ENCODE measurements at regions not wholly inside any gene's neighbourhood (a gene's known extent, or its start where the extent isn't known, plus 50 kb on each side); places are given as distances from the start of the nearest gene placed in this dataset.

- DNase-seq (ENCODE audit: low spot score): no peak
These were observed 151.7 kb upstream of the POU3F3 start for GRCh38 chr2:104702031-104702850.

- no peak for DNase-seq (ENCODE audit: low spot score)
These were observed 150.2 kb upstream of the POU3F3 start for GRCh38 chr2:104703669-104704068.

GRCh38 chr2:104704496-104705245 is 149.2 kb upstream of the POU3F3 start:
- no peak for DNase-seq (ENCODE audit: low spot score)

- no peak for DNase-seq (ENCODE audit: low spot score)
These were observed 146.9 kb upstream of the POU3F3 start for GRCh38 chr2:104707056-104707455.

- no peak for DNase-seq (ENCODE audit: low spot score)
These were observed 144.9 kb upstream of the POU3F3 start for GRCh38 chr2:104708967-104709366.

GRCh38 chr2:104716061-104716460 is 137.9 kb upstream of the POU3F3 start:
- DNase-seq (ENCODE audit: low spot score): no peak

- DNase-seq (ENCODE audit: low spot score): peak; percentile 18
These were observed 120.5 kb upstream of the POU3F3 start for GRCh38 chr2:104733226-104733943.

GRCh38 chr2:104734937-104735586 is 118.9 kb upstream of the POU3F3 start:
- no peak for DNase-seq (ENCODE audit: low spot score)

GRCh38 chr2:104736026-104736425 is 117.9 kb upstream of the POU3F3 start:
- no peak for DNase-seq (ENCODE audit: low spot score)

- no peak for DNase-seq (ENCODE audit: low spot score)
These were observed 112.1 kb upstream of the POU3F3 start for GRCh38 chr2:104741860-104742259.

- no peak for DNase-seq (ENCODE audit: low spot score)
These were observed 109.4 kb upstream of the POU3F3 start for GRCh38 chr2:104744537-104744936.

GRCh38 chr2:104745846-104746245 is 108.1 kb upstream of the POU3F3 start:
- no peak for DNase-seq (ENCODE audit: low spot score)

GRCh38 chr2:104746299-104746698 is 107.6 kb upstream of the POU3F3 start:
- no peak for DNase-seq (ENCODE audit: low spot score)

GRCh38 chr2:104746858-104747257 is 107.1 kb upstream of the POU3F3 start:
- no peak for DNase-seq (ENCODE audit: low spot score)

- no peak for DNase-seq (ENCODE audit: low spot score)
These were observed 104.0 kb upstream of the POU3F3 start for GRCh38 chr2:104749856-104750460.

GRCh38 chr2:104752504-104752903 is 101.4 kb upstream of the POU3F3 start:
- no peak for DNase-seq (ENCODE audit: low spot score)

- DNase-seq (ENCODE audit: low spot score): peak; percentile 66
These were observed 98.7 kb upstream of the POU3F3 start for GRCh38 chr2:104755026-104755878.

GRCh38 chr2:104756118-104756517 is 97.8 kb upstream of the POU3F3 start:
- no peak for DNase-seq (ENCODE audit: low spot score)

GRCh38 chr2:104757056-104757455 is 96.9 kb upstream of the POU3F3 start:
- no peak for DNase-seq (ENCODE audit: low spot score)

- no peak for DNase-seq (ENCODE audit: low spot score)
These were observed 95.7 kb upstream of the POU3F3 start for GRCh38 chr2:104758199-104758620.

GRCh38 chr2:104762031-104762430 is 91.9 kb upstream of the POU3F3 start:
- DNase-seq (ENCODE audit: low spot score): no peak
